ENCODE measurements at regions not wholly inside any gene's neighbourhood (a gene's known extent, or its start where the extent isn't known, plus 50 kb on each side); places are given as distances from the start of the nearest gene placed in this dataset.

- DNase-seq, result no peak
These were observed 114.8 kb upstream of the FOXF1 start for GRCh38 chr16:86395477-86395876.

- DNase-seq, result no peak
These were observed 113.9 kb upstream of the FOXF1 start for GRCh38 chr16:86396422-86396821.

DNA sequence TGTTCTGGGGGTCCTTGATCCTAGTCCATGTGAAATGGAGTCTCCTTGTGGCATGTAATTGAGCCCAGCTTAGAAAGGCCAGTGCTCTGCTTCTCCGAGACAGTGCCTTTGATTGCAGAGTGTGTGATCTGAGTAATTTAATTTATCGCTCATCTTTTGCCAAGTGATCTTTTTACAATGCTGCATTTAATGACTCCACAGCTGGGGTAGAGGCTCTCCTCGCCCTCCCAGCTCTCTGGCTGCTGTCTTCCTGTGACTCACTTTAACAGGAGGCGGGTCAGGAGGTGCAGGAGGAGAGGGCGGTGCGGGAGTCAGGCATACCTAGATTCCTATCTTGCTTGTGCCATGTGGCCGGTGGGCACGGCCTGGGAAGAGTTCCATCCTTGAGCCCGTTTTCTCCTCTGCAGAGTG lies 113.4 kb upstream of the FOXF1 start:
- no peak for DNase-seq

GRCh38 chr16:86398201-86398600 lies 112.1 kb upstream of the FOXF1 start:
- DNase-seq, result no peak

- DNase-seq, result no peak
These were observed 111.7 kb upstream of the FOXF1 start for GRCh38 chr16:86398622-86399021.

DNA sequence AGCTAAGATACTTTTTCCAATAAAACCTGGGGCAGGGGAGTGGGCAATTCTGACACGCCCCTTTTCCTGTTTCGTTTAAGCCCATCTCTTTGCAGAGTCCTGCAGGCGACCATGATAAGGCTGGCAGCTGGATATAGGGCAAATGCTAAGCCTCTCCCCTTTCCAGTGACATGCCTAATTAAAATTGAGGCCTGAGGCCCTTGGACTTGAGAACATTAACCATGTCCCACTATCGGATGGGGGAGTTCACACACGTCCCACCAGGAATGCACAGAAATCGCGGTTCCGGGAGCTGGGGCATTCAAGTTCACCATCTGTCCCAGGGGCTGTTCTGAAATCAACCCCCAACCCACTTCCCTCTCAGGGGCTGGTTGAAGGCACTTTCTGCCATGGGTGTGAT lies 109.2 kb upstream of the FOXF1 start:
- DNase-seq, result no peak

DNA sequence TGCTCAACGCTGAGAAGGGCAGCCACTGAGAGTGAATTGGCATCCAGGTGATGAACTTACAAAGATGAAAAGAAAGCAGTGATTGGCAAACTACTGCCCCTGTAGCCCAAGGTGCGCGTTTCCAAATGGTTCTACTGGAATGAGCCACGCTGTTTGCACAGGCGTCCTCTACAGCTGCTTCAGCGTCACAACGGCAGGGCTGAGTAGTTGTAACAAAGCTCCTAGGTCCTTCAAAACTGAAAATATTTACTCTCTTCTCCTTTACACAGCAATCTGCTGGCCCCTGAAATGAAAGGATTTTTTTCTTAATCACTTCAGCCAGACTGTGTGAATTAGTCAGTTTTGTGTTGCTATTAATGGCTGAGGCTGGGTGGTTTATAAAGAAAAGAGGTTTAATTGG lies 107.2 kb upstream of the FOXF1 start:
- DNase-seq, result no peak

DNA sequence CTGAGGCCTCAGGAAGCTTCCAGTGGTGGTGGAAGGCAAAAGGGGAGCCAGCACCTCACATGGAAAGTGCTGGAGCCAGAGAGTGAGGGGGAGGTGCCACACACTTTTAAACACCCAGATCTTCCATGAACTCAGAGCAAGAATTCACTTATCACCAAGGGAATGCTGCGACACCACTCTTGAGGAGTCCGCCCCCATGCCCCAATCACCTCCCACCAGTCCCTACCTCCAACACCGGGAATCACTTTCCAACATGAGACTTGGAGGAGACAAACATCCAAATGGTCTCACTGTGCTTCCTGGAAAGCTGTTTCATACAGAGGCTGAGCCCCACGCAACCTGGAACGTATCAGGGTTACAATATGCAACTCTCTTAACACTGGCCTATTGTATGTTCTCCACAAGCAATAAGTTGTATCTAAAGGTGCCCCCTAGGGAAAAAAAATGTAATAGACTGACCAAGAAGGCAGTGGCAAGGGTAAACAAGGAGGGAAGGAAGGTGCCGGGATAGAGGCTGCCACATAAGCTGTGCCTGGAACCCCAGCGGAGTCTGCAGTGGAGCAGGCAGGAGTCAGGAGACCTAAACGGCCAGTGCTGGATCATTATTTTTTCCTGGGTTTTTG lies 106.7 kb upstream of the FOXF1 start:
- no peak for DNase-seq

DNA sequence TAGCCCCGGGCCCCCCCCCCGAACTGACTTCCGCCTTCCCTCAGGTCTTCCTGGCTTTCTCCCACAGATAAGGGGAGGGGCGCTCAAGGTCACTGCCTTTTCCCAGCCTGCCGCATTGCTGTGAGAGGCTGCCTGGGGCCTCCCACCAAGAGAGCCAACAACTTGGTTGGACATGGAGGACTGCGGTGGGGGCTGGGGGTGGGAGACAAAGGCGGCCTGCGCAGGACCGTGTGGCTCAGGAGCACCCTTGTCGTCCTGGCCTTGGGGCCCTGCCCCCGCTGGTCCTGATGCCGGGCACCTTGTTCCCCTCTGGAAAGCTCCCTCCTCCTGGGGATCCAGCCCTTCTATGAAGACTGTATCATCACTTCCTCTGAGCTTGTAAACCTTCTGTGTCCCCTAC lies 105.6 kb upstream of the FOXF1 start:
- DNase-seq, result no peak

DNA sequence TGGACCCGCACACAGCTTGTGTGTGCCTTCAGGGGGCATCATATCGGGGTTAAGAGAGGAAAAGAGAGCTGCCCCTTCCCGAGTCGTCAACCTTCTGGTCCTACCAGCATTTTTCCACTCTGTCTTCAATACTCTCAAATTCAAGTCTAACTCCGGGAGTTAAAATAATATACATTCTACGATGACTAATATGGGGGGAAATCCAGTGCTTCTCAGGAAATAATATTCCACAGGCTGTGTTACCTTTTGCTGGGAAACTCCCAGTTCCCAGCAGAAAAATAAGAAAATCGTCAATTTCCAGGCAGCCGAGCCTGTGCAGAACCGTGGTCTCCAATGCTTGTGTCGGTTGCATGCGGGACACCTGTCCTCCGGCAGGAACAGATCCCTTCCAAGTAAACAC lies 105.0 kb upstream of the FOXF1 start:
- no peak for DNase-seq

GRCh38 chr16:86406056-86406455 lies 104.3 kb upstream of the FOXF1 start:
- no peak for DNase-seq

GRCh38 chr16:86408685-86409084 lies 101.6 kb upstream of the FOXF1 start:
- no peak for DNase-seq

DNA sequence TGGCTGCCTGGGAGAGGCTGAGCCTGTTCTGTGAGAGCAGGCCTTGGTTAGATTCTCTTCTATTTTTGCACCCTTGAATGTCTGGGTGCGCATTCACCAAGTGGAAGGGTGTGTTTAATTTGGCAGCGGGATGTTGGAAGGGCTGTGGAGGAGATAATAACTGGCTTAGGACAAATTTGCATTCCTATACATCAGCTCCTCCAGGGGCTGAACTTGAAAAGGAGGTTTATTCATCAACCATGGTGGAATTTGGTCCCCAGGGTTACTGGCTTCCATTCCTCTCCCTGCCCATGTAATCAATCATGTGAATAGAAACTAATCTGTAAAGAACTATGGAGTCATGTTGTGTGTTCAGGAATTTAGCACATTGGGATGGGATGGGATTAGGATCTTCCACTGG lies 100.2 kb upstream of the FOXF1 start:
- DNase-seq, result no peak

GRCh38 chr16:86410529-86410928 lies 99.8 kb upstream of the FOXF1 start:
- no peak for DNase-seq

GRCh38 chr16:86411897-86412296 lies 98.4 kb upstream of the FOXF1 start:
- no peak for DNase-seq

DNA sequence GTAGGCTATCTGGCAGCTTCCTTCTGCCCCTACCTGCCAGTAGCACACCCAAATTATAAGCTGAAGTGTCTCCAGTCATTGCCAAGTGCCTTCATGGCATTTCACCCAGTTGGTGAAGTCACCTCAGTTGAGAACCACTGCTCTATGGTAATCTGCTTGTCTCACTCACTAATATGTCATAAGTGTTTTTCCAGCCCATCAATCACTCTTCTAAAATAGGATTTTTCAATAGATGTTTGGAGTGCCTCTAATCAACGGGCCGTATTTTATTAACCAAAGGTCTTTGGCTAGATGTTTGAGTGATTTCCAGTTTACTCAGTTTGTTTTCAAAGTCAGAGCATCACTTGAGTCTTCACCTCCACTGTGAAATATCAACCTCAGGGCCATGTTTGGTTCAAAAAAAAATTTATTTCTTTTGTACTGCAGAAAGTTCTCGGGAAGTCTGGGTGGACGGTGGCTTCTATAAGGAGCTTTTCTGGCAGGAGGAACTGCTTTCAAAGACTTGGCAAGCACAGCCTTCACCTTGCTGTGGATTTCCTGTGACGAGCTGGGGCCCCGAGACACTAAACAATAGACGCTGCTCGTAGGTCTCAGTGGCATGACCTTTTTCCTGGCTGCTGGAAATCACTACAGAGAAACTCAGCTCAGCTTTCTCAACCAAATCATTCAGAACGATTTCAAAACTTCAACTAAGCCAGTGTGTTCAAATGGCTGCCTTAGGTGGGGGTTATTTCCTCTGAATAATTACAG lies 95.2 kb upstream of the FOXF1 start:
- no peak for DNase-seq

DNA sequence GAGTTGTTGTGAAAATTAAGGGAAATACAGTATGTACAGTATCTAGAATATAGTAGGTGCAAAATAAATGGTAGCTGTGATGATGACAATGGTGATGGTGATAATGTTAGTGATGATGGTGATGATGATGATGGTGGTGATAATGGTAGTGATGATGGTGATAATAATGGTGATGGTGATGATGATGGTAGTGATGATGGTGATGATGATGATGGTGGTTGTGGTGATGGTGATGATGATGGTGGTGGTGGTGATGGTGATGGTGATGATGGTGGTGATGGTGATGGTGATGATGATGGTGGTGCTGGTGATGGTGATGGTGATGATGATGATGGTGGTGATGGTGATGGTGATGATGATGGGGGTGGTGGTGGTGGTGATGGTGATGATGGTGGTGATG lies 91.3 kb upstream of the FOXF1 start:
- no peak for DNase-seq

- DNase-seq, result no peak
These were observed 90.8 kb upstream of the FOXF1 start for GRCh38 chr16:86419518-86419917.

DNA sequence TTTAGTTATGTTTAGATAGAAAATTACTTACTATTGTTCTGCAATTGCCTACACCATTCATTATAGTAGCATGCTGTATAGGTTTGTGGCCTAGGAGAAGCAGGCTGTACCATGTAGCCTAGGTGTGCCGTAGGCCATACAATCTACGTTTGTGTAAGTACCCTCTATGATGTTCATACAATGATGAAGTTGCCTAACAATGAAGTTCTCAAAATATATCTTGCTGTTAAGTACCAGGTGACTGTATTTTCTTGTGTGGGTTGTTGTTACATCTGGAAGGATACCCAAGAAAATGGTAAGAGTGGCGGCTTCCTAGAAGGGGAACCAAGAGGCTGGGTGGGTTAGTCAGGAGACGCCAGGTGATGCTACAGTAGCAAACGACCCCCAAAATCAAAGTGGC lies 88.3 kb upstream of the FOXF1 start:
- DNase-seq, result no peak

DNA sequence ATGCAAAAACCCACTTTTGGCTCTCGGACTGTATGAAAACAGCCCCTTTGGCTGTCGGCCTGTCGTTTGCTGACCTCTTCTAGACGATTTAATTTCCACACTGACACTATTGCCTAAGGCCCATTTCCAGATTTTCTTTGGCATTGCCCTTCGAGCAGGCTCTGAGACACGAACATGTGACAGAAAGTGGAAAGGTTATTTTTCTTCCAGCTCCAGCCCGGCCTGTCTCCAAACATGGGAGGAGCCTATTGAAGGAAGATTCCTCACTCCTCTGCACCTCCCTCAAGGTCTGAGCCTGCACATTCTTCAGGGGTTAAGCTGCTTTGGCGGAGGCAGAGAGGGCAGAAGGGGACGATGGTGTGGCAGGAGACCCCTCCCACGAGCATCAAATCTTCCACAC lies 85.9 kb upstream of the FOXF1 start:
- no peak for DNase-seq

DNA sequence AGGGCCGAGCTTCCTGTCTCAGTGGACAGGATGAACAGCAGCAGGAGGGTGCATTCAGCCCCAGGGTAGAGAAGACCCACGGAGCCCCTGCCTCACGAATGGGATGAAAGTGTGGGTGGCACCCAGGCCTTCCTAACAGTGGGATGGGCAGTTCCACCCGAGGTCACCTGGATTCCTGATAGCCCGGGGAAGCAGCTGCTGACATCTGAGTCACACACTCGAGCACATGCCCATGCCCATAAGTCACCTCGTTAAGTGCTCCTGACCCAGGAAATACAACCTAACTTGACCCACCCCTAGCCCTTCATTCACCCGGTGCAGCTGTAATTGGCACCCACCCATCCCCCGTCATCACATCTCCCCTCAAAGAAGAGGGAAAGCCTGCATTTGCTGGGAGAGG lies 85.3 kb upstream of the FOXF1 start:
- no peak for DNase-seq

- no peak for DNase-seq
These were observed 84.2 kb upstream of the FOXF1 start for GRCh38 chr16:86426063-86426642.

GRCh38 chr16:86427433-86427851 lies 82.9 kb upstream of the FOXF1 start:
- DNase-seq, result no peak

DNA sequence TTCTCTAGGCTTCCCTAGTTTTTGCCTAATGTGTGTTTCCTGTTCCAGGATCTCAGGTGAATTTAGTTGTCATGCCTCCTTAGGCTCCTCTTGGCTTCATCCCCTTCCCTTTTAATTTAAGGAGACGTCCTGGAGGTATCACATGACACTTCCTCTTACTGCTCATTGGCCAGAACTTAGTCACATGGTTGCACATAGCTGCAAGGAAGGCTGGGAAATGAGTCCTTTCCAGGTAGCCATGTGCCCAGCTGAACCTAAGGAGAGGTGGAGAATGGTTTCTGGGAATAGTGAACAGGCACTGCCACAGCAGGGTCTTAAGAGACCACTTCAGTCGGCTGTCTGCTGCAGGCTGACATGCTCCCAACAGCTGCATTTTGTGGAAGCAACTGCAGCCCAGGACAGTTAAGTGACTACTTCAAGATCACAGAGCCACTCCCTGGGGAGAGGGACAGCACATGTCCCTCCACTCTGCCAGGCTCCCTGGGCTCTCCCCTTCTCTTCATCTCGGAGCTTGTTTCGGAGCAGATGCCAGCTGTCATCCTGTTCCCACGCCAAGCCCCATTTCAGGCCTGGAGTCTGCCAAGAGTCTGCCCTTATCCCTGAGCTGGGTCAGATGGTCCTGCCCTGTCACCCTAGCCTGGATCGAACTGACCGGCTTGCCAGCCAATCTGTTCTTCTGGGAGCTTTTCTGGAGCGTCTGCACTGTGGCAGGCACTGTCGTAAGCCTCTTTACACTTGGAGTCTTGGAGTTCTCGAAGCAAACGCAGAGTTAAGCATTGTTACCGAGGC lies 81.4 kb upstream of the FOXF1 start:
- DNase-seq, result no peak

Measured in stimulated activated CD4-positive, alpha-beta T cell treated with anti-CD3 and anti-CD28 coated beads, Interleukin-2, amount 100 ng/mL, for 48 hours (primary cell).